Vagina (tissue), 2 donors: ENCODE measurements at regions not wholly inside any gene's neighbourhood (a gene's known extent, or its start where the extent isn't known, plus 50 kb on each side); places are given as distances from the start of the nearest gene placed in this dataset.

ENCODE experiments used
- CTCF ChIP-seq, 3 experiments: fragments of 450-650 bp in 2 of 3; fragments of 200-600 bp in 1 of 3; sonication (generic) in 1 of 3; IDR thresholded peaks; one replicate each; pipeline ENCODE4 v1.5.1; 2017 to 2019; ENCODE audit warnings: antibody characterized with exemption in 3 of 3, mild to moderate bottlenecking in 2 of 3, moderate library complexity in 2 of 3
- POLR2A ChIP-seq, 2 donors: fragments of 450-650 bp; IDR thresholded peaks; one replicate each; pipeline ENCODE4 v1.6.1; 2017; ENCODE audit warnings: antibody characterized with exemption in 2 of 2, mild to moderate bottlenecking in 2 of 2, moderate library complexity in 2 of 2
- POLR2AphosphoS5 ChIP-seq, 2 donors: sonication (generic); formaldehyde crosslinking; IDR thresholded peaks; one replicate each; pipeline ENCODE4 v1.9.0; 2017; ENCODE audit warnings: antibody characterized with exemption in 2 of 2, mild to moderate bottlenecking in 2 of 2, low read depth in 1 of 2; ENCODE audit not compliant: insufficient read depth in 1 of 2

- no peak for TF ChIP-seq CTCF (IDR thresholded peaks at IDR 0.05)
- TF ChIP-seq POLR2A (IDR thresholded peaks at IDR 0.05): no peak
- TF ChIP-seq POLR2AphosphoS5 (IDR thresholded peaks at IDR 0.05; ENCODE audit: insufficient read depth in 1 of 2, low read depth in 1 of 2): no peak
Observed at GRCh38 chrX:115413246-115413878, 123.8 kb downstream of the LUZP4 start.
